GM12878 (cell line): ENCODE measurements at regions not wholly inside any gene's neighbourhood (a gene's known extent, or its start where the extent isn't known, plus 50 kb on each side); places are given as distances from the start of the nearest gene placed in this dataset.

Experiments
- ATAC-seq: fragments of 200-7000 bp; cut with Tn5 transposase; 3 replicates; pipeline ENCODE4 v1.9.1; 2020; ENCODE audit warnings: mild to moderate bottlenecking, moderate library complexity
- BruUV-seq: library from RNA; stranded (reverse); fragments of 400-500 nt; replicated peaks from 2 replicates; lab custom pipeline; 2021; lab: Mats Ljungman, UMichigan
- CTCF ChIA-PET: fragments of 300-600 bp; sonication (Branson Sonifier 250); formaldehyde crosslinking; extraction: SDS; loops from one replicate; lab custom pipeline; 2021; ENCODE audit warnings: inconsistent platforms; lab: Yijun Ruan, JAX
- POLR2A ChIA-PET: fragments of 350-600 bp; formaldehyde crosslinking; extraction: SDS; loops from one replicate; lab custom pipeline; 2021; ENCODE audit warnings: inconsistent platforms; lab: Charles Lee
- RAD21 ChIA-PET: fragments of 300-600 bp; sonication (Branson Sonifier 250); formaldehyde crosslinking; loops from one replicate; lab custom pipeline; 2023; ENCODE audit warnings: antibody characterized with exemption; ENCODE audit not compliant: unreplicated experiment; lab: Charles Lee
- SMC1A ChIA-PET: fragments of 300-600 bp; sonication (Branson Sonifier 250); formaldehyde crosslinking; loops from one replicate; lab custom pipeline; 2023; ENCODE audit not compliant: unreplicated experiment, uncharacterized antibody; lab: Charles Lee
- DNase-seq: peaks from one replicate; pipeline ENCODE4 v3.0.0-alpha.2; 2011; ENCODE audit warnings: low read depth, low spot score
- FAIRE-seq: peaks from 3 replicates; lab custom pipeline; 2011; peaks lifted over from hg19 to GRCh38; lab: Jason Lieb, UNC
- H2AFZ ChIP-seq: 2 replicates; pipeline ENCODE4 v1.6.0; 2011; ENCODE audit warnings: low read depth, low read length, control low read depth; ENCODE audit not compliant: control insufficient read depth
- H3K27ac ChIP-seq: 2 replicates; pipeline ENCODE4 v1.5.1; 2011; ENCODE audit warnings: control low read depth; ENCODE audit not compliant: control insufficient read depth, insufficient read depth
- H3K27me3 ChIP-seq, 2 experiments: replicated peaks in 1 of 2; 2 replicates each; pipeline versions ENCODE4 v1.6.0 to v1.6.1; 2011; ENCODE audit warnings: low read length in 1 of 2; ENCODE audit not compliant: control insufficient read depth in 2 of 2, insufficient read depth in 2 of 2
- H3K36me3 ChIP-seq, 2 experiments: 2 replicates each; pipeline ENCODE4 v1.5.1; 2011; ENCODE audit warnings: low read length in 1 of 2; ENCODE audit not compliant: control insufficient read depth in 2 of 2, insufficient read depth in 2 of 2
- H3K4me1 ChIP-seq: 2 replicates; pipeline ENCODE4 v1.6.1; 2011; ENCODE audit warnings: mild to moderate bottlenecking, low read length, moderate library complexity, mixed read lengths; ENCODE audit not compliant: control insufficient read depth, insufficient read depth
- H3K4me2 ChIP-seq: 2 replicates; pipeline ENCODE4 v1.6.0; 2011; ENCODE audit warnings: control low read depth; ENCODE audit not compliant: control insufficient read depth, insufficient read depth
- H3K4me3 ChIP-seq: fragments of 200-600 bp; sonication (generic); 2 replicates; pipeline ENCODE4 v1.5.1; 2016
- H3K79me2 ChIP-seq: 2 replicates; pipeline ENCODE4 v1.6.0; 2011; ENCODE audit warnings: low read length; ENCODE audit not compliant: control insufficient read depth, insufficient read depth
- H3K9ac ChIP-seq: 2 replicates; pipeline ENCODE4 v1.8.0; 2011; ENCODE audit warnings: low read length, control low read depth, mixed read lengths; ENCODE audit not compliant: control insufficient read depth, insufficient read depth
- H3K9me3 ChIP-seq: replicated peaks from 3 replicates; pipeline ENCODE4 v1.5.1; 2011; ENCODE audit warnings: mild to moderate bottlenecking, low read length; ENCODE audit not compliant: control insufficient read depth, insufficient read depth
- H4K20me1 ChIP-seq: 2 replicates; pipeline ENCODE4 v1.6.0; 2011; ENCODE audit not compliant: control insufficient read depth, insufficient read depth
- CEBPB ChIP-seq, 2 experiments: fragments of 150-350 bp in 1 of 2; IDR thresholded peaks; 2 replicates each; pipeline ENCODE4 v1.6.1; 2012 to 2014; ENCODE audit warnings: low read depth in 2 of 2, low read length in 2 of 2, borderline replicate concordance in 1 of 2, inconsistent platforms in 1 of 2
- IRF4 ChIP-seq: IDR thresholded peaks from 2 replicates; pipeline ENCODE4 v1.6.1; 2011; ENCODE audit warnings: low read depth, low read length
- NFYB ChIP-seq: IDR thresholded peaks from 2 replicates; pipeline ENCODE4 v1.6.1; 2011; ENCODE audit warnings: low read depth, mild to moderate bottlenecking, low read length, improper control_type of control experiment, moderate library complexity; ENCODE audit not compliant: insufficient read depth
- POU2F2 ChIP-seq: IDR thresholded peaks from 3 replicates; pipeline ENCODE4 v1.6.1; 2011; ENCODE audit warnings: low read depth, mild to moderate bottlenecking, low read length, borderline replicate concordance
- SIN3A ChIP-seq: IDR thresholded peaks from 2 replicates; pipeline ENCODE4 v1.6.1; 2012; ENCODE audit warnings: low read depth, low read length, improper control_type of control experiment
- SP1 ChIP-seq: IDR thresholded peaks from one replicate; pipeline ENCODE4 v1.6.1; 2011; ENCODE audit warnings: low read depth, low read length
- USF2 ChIP-seq: IDR thresholded peaks from 2 replicates; pipeline ENCODE4 v1.6.1; 2011; ENCODE audit warnings: low read depth, low read length, improper control_type of control experiment, borderline replicate concordance
- ZBTB33 ChIP-seq: fragments of 450-650 bp; IDR thresholded peaks from 2 replicates; pipeline ENCODE4 v1.6.1; 2017; ENCODE audit warnings: mild to moderate bottlenecking
- ZBTB40 ChIP-seq: fragments of 450-650 bp; IDR thresholded peaks from 2 replicates; pipeline ENCODE4 v1.6.1; 2016; ENCODE audit warnings: mild to moderate bottlenecking, moderate library complexity, borderline replicate concordance
- ZNF217 ChIP-seq: fragments of 450-650 bp; IDR thresholded peaks from 2 replicates; pipeline ENCODE4 v1.6.1; 2017; ENCODE audit warnings: antibody characterized with exemption, mild to moderate bottlenecking
- ZNF384 ChIP-seq: IDR thresholded peaks from 2 replicates; pipeline ENCODE4 v1.6.1; 2012; ENCODE audit warnings: low read depth, mild to moderate bottlenecking, low read length, improper control_type of control experiment, borderline replicate concordance
- ZSCAN29 ChIP-seq: fragments of 450-650 bp; IDR thresholded peaks from 2 replicates; pipeline ENCODE4 v1.6.1; 2017; ENCODE audit warnings: mild to moderate bottlenecking, moderate library complexity
- WGBS: methylation state at CpG from one replicate; pipeline ENCODE4 v1.1.6; 2016; ENCODE audit warnings: low lambda C conversion rate; ENCODE audit not compliant: insufficient replicate concordance, insufficient coverage; ENCODE audit errors: missing lambda C conversion rate; 5-methylcytosine and 5-hydroxymethylcytosine counted together
- in situ Hi-C: fragments of 300-500 bp; cut with MboI; formaldehyde crosslinking; loops from 9 replicates; pipeline ENCODE4 v1.14.3; 2018; ENCODE audit warnings: mixed read lengths
- intact Hi-C: fragments of 100-400 bp; cut with micrococcal nuclease; formaldehyde crosslinking; loops from one replicate; pipeline ENCODE4 v1.14.2; 2022; ENCODE audit not compliant: unreplicated experiment

GRCh38 chr7:69025249-69025648 is 573.0 kb upstream of the AUTS2 start:
- FAIRE-seq (no peak), ATAC-seq (no peak), DNase-seq (no peak)
- 8% methylated on average over 5 of the region's 5 CpGs for WGBS
- ChIA-PET SMC1A (no interaction called here), CTCF (no interaction called here), RAD21 (no interaction called here), POLR2A (no interaction called here)
- Histone ChIP-seq H3K4me1 (no peaks in the 10 kb centered on the region), H3K79me2 (no peaks in the 10 kb centered on the region), H3K27ac (no peak overlapping the region), H2AFZ (no peak overlapping the region), H3K9me3 (no peaks in the 10 kb centered on the region), H4K20me1 (no peaks in the 10 kb centered on the region), H3K9ac (no peak overlapping the region), H3K4me2 (no peak overlapping the region), H3K36me3 (no peaks in the 10 kb centered on the region), H3K4me3 (no peak overlapping the region), H3K27me3 (no peaks in the 10 kb centered on the region)
- no peak for TF ChIP-seq ZBTB40
- no peak for TF ChIP-seq IRF4
- BruUV-seq, result no TSS peak
- intact Hi-C loops, result no loop called here
- in situ Hi-C loops, result no loop called here

- no peaks in the 10 kb centered on the region for H4K20me1 ChIP-seq
- no peak for FAIRE-seq
- H3K36me3 ChIP-seq, result no peaks in the 10 kb centered on the region
- H3K27ac ChIP-seq, result no peak overlapping the region
- intact Hi-C loops (no loop called here), in situ Hi-C loops (no loop called here)
- no peaks in the 10 kb centered on the region for H3K4me1 ChIP-seq
- H3K9me3 ChIP-seq, result no peaks in the 10 kb centered on the region
- H3K27me3 ChIP-seq, result no peaks in the 10 kb centered on the region
- no peak overlapping the region for H3K9ac ChIP-seq
- no peak overlapping the region for H3K4me2 ChIP-seq
- 48% methylated on average over 4 of the region's 4 CpGs for WGBS
- CTCF ChIA-PET, result no interaction called here
- no peak for ATAC-seq
- no peak overlapping the region for H2AFZ ChIP-seq
- DNase-seq, result no peak
- SMC1A ChIA-PET, result no interaction called here
- POLR2A ChIA-PET, result no interaction called here
- TF ChIP-seq NFYB (no peak), SIN3A (no peak), ZSCAN29 (no peak), USF2 (no peak), ZNF217 (no peak), SP1 (no peak), ZBTB33 (no peak), CEBPB (IDR thresholded peaks at IDR 0.05; ENCODE audit: borderline replicate concordance in 1 of 2, low read depth in 2 of 2, low read length in 2 of 2) (no peak), ZNF384 (no peak), POU2F2 (no peak)
- no peaks in the 10 kb centered on the region for H3K79me2 ChIP-seq
- RAD21 ChIA-PET, result no interaction called here
- H3K4me3 ChIP-seq, result no peak overlapping the region
- no TSS peak for BruUV-seq
Measured at GRCh38 chr7:69032848-69033247, 565.4 kb upstream of the AUTS2 start.
